ENCODE measurements at regions not wholly inside any gene's neighbourhood (a gene's known extent, or its start where the extent isn't known, plus 50 kb on each side); places are given as distances from the start of the nearest gene placed in this dataset.

DNA sequence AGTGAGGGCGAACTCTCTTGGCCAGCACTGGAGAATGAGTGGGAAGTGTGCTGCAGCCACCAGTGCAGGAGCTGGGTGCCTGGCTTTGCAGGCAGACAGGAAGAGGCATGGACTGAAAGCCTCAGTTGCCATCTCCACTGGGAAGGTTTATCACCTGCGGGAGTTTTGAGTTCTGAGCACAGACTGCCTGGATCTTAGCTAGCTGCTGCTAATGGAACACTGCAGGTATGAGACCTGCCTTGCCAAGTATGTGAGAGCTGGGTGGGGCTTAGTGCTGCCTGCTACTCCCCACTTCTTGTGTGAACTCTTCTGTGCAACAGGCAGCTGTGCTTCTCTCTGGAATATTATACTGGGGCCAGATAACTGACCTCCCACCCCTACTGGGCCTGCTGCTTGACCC is 424.1 kb downstream of the TLR4 start:
- intact Hi-C loops (cut with DNase I), result no loop called here
- no peak for DNase-seq

GRCh38 chr9:118129541-118129940 is 425.3 kb downstream of the TLR4 start:
- intact Hi-C loops (cut with DNase I), result no loop called here
- no peak for DNase-seq

DNA sequence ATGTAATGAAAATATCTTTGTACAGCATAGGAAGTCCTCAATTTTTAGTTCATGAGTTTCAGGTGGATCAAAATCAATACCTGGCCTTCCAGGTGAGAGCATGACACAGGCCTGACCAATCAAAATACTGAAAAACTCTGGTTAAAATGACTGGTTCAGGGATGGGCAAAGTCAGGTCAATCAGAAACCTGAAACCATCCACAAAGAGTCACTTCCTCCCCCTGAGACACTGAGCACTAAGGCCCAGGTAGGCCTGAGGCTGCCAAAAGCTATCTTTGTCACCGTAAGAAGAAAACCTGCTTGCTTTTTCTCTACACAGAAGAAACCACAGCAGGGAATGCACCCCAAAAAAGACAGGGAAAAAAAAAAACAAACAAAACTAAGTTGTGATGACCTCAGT is 444.8 kb downstream of the TLR4 start:
- DNase-seq, result no peak

DNA sequence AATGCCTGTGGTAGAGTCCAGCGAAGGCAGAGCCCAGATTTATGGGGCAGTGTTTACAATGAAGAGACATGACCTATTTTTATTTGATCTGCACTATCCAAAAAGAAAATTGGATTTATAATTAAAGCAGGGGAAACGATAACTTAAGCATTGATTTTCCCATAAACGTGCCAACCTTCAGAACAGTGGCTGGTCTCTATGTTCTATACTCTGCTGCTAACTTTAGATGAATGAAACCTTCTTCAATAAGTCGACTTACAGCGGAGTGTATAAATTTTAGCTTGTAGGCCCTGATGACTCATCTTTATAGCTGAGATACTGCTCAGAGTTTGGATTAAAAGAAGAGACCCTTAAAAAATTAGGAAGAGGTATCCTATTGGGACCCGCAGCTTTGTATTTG is 452.6 kb downstream of the TLR4 start:
- intact Hi-C loops (cut with DNase I), result no loop called here
- DNase-seq, result no peak

More for the DNA sequence above, 444.8 kb downstream of the TLR4 start:
- intact Hi-C loops (cut with DNase I), result no loop called here

GRCh38 chr9:118162716-118163115 is 458.5 kb downstream of the TLR4 start:
- intact Hi-C loops (cut with DNase I), result no loop called here
- DNase-seq, result no peak

DNA sequence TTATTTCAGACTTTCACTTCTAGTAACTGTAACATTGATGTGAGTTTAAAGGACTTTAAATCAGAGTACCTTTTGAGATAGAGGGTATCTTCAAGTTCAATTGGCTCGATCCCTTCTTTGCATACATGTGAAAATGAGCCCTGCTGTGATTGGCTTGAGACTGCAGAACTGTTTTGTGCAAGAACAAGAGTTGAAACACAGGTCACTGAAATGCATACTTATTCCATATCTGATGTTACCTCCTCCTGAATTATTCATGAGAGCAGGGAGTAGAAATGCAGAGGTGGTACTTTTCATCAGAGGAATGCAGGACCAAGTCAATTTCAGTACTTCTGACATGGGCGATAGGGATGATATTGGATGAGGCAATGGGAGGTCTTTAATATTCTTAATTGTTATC is 459.5 kb downstream of the TLR4 start:
- intact Hi-C loops (cut with DNase I), result no loop called here

GRCh38 chr9:118165451-118165850 is 461.2 kb downstream of the TLR4 start:
- intact Hi-C loops (cut with DNase I), result no loop called here

More for the DNA sequence above, 459.5 kb downstream of the TLR4 start:
- DNase-seq, result no peak

GRCh38 chr9:118170032-118170955 is 466.1 kb downstream of the TLR4 start:
- DNase-seq, result peak; percentile 59 to 94 (median 81)
- intact Hi-C loops (cut with DNase I), result no loop called here

More at GRCh38 chr9:118165451-118165850, 461.2 kb downstream of the TLR4 start:
- DNase-seq, result no peak

GRCh38 chr9:118177241-118177640 is 473.0 kb downstream of the TLR4 start:
- intact Hi-C loops (cut with DNase I), result no loop called here
- DNase-seq, result no peak

DNA sequence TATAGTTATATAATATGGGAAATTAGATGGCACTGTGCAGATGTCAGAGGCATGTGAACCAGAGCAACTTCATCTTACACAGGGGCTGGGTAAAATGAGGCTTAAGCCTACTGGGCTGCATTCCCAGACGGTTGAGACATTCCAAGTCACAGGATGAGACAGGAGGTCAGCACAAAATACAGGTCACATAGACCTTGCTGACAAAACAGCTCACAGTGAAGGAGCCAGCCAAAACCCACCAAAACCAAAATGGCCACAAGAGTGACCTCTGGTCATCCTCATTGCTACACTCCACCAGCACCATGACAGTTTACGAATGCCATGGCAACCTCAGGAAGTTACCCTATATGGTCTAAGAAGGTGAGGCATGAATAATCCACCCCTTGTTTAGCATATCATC is 479.4 kb downstream of the TLR4 start:
- intact Hi-C loops (cut with DNase I), result no loop called here
- DNase-seq, result no peak

GRCh38 chr9:118187408-118187807 is 483.2 kb downstream of the TLR4 start:
- DNase-seq, result no peak
- intact Hi-C loops (cut with DNase I), result no loop called here

- intact Hi-C loops (cut with DNase I), result no loop called here
Observed at GRCh38 chr9:118189615-118190014, 485.4 kb downstream of the TLR4 start.

DNA sequence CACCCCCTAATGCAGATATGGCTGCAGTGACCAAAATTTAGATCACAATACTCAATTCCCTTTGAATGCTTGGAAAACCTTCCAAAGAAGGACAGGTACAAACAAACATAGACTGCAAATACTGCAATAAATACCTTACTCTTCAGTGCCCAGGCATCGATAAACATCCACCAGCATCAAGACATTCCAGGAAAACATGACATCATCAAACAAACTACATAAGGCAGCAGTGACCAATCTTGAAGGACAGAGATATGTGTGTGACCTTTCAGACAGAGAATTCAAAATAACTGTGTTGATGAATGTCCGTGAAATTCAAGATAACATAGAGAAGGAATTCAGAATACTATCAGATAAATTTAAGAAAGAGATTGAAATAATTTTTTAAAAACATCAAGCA is 488.6 kb downstream of the TLR4 start:
- DNase-seq, result no peak
- intact Hi-C loops (cut with DNase I), result no loop called here

More at GRCh38 chr9:118189615-118190014, 485.4 kb downstream of the TLR4 start:
- no peak for DNase-seq

DNA sequence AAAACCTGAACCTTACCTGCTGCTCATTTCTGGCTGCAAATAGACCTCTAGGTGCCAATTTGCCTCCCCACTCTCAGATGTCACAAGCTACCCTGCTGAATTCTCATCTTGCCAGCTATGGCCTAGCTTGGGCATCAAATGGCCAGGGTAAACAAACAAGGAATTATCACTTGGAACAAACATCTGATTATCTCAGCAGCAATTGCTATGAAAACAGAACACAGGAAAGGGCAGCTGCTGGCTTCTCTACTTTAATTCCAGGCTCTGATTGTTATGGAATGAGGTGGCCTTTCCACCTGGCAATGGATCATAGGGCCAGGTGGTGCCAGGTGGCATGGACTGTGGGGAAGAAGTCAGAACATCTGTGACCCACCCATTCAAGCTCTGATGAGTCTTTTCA is 505.1 kb downstream of the TLR4 start:
- intact Hi-C loops (cut with DNase I), result no loop called here

DNA sequence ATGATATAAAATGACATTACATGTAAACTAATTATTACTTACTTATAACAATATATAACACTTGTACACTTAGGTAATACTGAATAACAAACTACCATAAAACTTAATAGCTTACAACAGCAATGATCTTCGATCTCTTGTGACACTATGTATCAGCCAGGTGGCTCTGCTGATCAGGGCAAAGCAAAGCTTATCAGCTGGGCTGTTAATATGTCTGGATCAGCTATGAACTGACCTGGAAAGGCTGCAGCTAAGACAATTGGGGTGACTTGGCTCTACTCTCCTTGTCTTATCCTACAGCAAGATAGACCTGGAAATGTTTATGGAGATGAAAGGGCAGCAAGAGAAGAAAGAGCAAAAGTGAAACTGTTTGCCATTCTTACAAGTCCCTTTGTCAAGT is 511.3 kb downstream of the TLR4 start:
- DNase-seq, result no peak
- intact Hi-C loops (cut with DNase I), result no loop called here

More for the DNA sequence above, 505.1 kb downstream of the TLR4 start:
- DNase-seq, result no peak

DNA sequence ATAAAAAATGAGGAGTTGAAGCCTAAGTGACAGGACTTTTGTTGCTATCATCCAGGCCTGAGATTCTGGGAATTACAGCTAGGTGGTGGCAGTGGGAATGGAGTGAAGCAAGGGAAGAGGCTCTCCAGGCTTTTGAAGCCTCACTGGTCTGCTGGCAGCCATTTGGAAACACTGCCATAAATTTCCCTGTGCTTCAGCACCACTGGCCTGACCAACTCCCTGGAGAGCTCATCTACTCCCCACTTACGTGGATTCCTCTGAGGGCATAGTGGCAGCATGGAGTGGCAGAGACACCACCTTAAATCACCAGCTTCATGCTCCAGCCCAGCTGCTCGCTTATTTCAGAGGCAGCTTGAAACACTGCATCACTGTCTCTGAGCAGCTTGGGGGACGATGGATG is 518.2 kb downstream of the TLR4 start:
- DNase-seq, result peak in 35 of 42 donors; percentile 2 to 66 (median 23)
- intact Hi-C loops (cut with DNase I), result no loop called here

GRCh38 chr9:118223111-118223510 is 518.9 kb downstream of the TLR4 start:
- no peak for DNase-seq
- intact Hi-C loops (cut with DNase I), result no loop called here

- DNase-seq, result no peak
Observed at GRCh38 chr9:118230329-118230728, 526.1 kb downstream of the TLR4 start.

GRCh38 chr9:118236625-118237024 is 532.4 kb downstream of the TLR4 start:
- intact Hi-C loops (cut with DNase I), result no loop called here

More at GRCh38 chr9:118230329-118230728, 526.1 kb downstream of the TLR4 start:
- intact Hi-C loops (cut with DNase I), result no loop called here

GRCh38 chr9:118238139-118238538 is 533.9 kb downstream of the TLR4 start:
- intact Hi-C loops (cut with DNase I), result no loop called here

More at GRCh38 chr9:118236625-118237024, 532.4 kb downstream of the TLR4 start:
- no peak for DNase-seq

DNA sequence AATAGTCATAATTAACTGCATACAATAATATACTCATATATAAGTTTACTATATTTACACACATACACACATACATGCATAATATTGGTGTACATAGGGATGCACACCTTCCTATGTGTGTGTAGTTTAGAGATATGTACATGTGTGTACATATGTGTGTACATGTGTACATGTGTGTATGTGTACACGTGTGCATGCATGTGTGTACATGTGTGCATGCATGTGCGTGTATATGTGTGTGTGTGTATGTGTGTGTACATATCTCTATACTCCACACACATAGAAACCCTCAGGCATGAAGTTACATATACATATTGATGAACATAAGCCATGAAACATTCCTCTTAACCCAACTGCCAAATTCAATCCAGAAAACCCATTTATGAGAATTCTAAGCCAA is 547.8 kb downstream of the TLR4 start:
- DNase-seq, result no peak
- intact Hi-C loops (cut with DNase I), result no loop called here

More at GRCh38 chr9:118238139-118238538, 533.9 kb downstream of the TLR4 start:
- no peak for DNase-seq

All from head of caudate nucleus (tissue), 42 donors.